AG04450 (cell line): ENCODE measurements at regions not wholly inside any gene's neighbourhood (a gene's known extent, or its start where the extent isn't known, plus 50 kb on each side); places are given as distances from the start of the nearest gene placed in this dataset.

Source experiments
- CTCF ChIA-PET: fragments of 300-600, 350-600 bp; formaldehyde crosslinking; extraction: SDS; loops from one replicate; lab custom pipeline; 2022; ENCODE audit warnings: antibody characterized with exemption, inconsistent platforms; lab: Charles Lee
- POLR2A ChIA-PET: fragments of 350-600 bp; formaldehyde crosslinking; extraction: SDS; loops from one replicate; lab custom pipeline; 2021; ENCODE audit warnings: antibody characterized with exemption, inconsistent platforms; lab: Yijun Ruan, JAX
- DNase-seq: peaks from one replicate; pipeline ENCODE4 v3.0.0-alpha.2; 2011; ENCODE audit warnings: low read depth, low spot score
- H3K27ac ChIP-seq: one replicate; pipeline ENCODE4 v1.5.1; 2012; ENCODE audit warnings: low read depth, low read length, control low read depth
- H3K27me3 ChIP-seq: one replicate; pipeline ENCODE4 v1.6.0; 2012; ENCODE audit warnings: low read length; ENCODE audit not compliant: control insufficient read depth, insufficient read depth
- H3K4me3 ChIP-seq: 2 replicates; pipeline ENCODE4 v1.5.1; 2011; ENCODE audit warnings: mild to moderate bottlenecking, low read depth, low read length, control low read depth
- H3K9me3 ChIP-seq: 2 replicates; pipeline ENCODE4 v1.5.1; 2012; ENCODE audit warnings: low read length; ENCODE audit not compliant: control insufficient read depth, insufficient read depth
- TF ChIP-seq, protein P1 (sequence below): IDR thresholded peaks from 2 replicates; pipeline ENCODE4 v1.5.1; 2011; ENCODE audit warnings: low read depth, low read length, control low read depth, inconsistent platforms

DNA sequence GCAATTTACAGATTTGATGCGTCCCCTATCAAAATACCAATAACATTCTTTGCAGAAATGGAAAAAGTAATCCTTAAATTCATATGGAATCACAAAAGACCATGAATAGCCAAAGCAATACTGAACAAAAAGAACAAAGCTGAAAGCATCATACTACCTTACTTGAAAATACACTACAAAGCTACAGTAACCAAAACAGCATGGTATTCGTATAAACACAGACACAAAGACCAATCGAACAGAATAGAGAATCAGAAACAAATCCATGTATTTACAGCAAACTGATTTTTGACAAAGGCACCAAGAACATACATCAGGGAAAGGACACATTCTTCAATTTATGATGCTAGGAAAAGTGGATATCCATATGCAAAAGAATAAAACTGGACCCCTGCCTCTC is 206.5 kb upstream of the PDE10A start:
- H3K9me3 ChIP-seq: no peaks in the 10 kb centered on the region
- no peak overlapping the region for H3K4me3 ChIP-seq
- H3K27ac ChIP-seq: no peak overlapping the region
- CTCF ChIA-PET: no interaction called here
- no peak for DNase-seq
- POLR2A ChIA-PET: no interaction called here
- no peaks in the 10 kb centered on the region for H3K27me3 ChIP-seq
- TF ChIP-seq, protein P1, sequence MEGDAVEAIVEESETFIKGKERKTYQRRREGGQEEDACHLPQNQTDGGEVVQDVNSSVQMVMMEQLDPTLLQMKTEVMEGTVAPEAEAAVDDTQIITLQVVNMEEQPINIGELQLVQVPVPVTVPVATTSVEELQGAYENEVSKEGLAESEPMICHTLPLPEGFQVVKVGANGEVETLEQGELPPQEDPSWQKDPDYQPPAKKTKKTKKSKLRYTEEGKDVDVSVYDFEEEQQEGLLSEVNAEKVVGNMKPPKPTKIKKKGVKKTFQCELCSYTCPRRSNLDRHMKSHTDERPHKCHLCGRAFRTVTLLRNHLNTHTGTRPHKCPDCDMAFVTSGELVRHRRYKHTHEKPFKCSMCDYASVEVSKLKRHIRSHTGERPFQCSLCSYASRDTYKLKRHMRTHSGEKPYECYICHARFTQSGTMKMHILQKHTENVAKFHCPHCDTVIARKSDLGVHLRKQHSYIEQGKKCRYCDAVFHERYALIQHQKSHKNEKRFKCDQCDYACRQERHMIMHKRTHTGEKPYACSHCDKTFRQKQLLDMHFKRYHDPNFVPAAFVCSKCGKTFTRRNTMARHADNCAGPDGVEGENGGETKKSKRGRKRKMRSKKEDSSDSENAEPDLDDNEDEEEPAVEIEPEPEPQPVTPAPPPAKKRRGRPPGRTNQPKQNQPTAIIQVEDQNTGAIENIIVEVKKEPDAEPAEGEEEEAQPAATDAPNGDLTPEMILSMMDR: no peak

- Histone ChIP-seq H3K27ac (no peak overlapping the region), H3K9me3 (no peaks in the 10 kb centered on the region), H3K4me3 (no peak overlapping the region), H3K27me3 (no peaks in the 10 kb centered on the region)
- TF ChIP-seq, protein P1: no peak
- no peak for DNase-seq
- ChIA-PET CTCF (interaction anchor here (1.8 kb wide), 1 partner anchor 15 kb away, joined by 11 read pairs; no protein-coding TSS in a partner anchor), POLR2A (no interaction called here)
Measured at GRCh38 chr6:165864925-165865324, 201.9 kb upstream of the PDE10A start.

- H3K27ac ChIP-seq: no peak overlapping the region
- DNase-seq: no peak
- CTCF ChIA-PET: interaction anchor here (0.6 to 1.8 kb wide), 4 partner anchors 14 to 242 kb away, joined by 3 to 11 read pairs (median 4); no protein-coding TSS in a partner anchor
- no peak overlapping the region for H3K4me3 ChIP-seq
- POLR2A ChIA-PET: no interaction called here
- no peaks in the 10 kb centered on the region for H3K27me3 ChIP-seq
- H3K9me3 ChIP-seq: no peaks in the 10 kb centered on the region
- TF ChIP-seq, protein P1: no peak
Measured at GRCh38 chr6:165864218-165864617, 201.2 kb upstream of the PDE10A start.

DNA sequence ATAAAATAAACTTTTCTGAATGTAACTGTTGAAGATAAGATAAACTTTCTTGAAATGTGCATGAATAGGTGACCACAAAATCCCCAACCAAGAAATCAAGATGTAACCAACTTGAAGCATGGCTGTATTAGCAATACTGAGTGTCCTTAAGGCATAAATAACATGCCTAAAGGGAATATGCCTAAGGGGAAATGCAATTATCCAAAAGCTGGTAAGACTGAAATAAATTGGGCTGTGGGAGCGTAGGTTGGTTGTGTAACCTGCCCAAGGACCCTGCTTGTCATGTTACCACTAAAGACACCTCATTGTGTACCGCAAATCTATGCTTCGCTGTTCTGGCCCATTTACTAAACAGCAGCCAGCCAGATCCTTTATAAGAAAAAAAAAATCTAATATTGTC is 200.8 kb upstream of the PDE10A start:
- no peaks in the 10 kb centered on the region for H3K9me3 ChIP-seq
- H3K27me3 ChIP-seq: no peaks in the 10 kb centered on the region
- ChIA-PET CTCF (interaction anchor here (0.6 to 1.8 kb wide), 5 partner anchors 13 to 242 kb away, joined by 3 to 10 read pairs (median 4); no protein-coding TSS in a partner anchor), POLR2A (no interaction called here)
- TF ChIP-seq, protein P1: no peak
- DNase-seq: no peak
- H3K4me3 ChIP-seq: no peak overlapping the region
- H3K27ac ChIP-seq: no peak overlapping the region

GRCh38 chr6:165862813-165863212 is 199.8 kb upstream of the PDE10A start:
- no peak for DNase-seq
- H3K27ac ChIP-seq: no peak overlapping the region
- ChIA-PET CTCF (interaction anchor here (0.8 to 1.8 kb wide), 3 partner anchors 12 to 27 kb away, joined by 4 to 10 read pairs (median 6); no protein-coding TSS in a partner anchor), POLR2A (no interaction called here)
- no peak overlapping the region for H3K4me3 ChIP-seq
- peaks cover 2% of the 10 kb centered on the region for H3K27me3 ChIP-seq
- TF ChIP-seq, protein P1: no peak
- no peaks in the 10 kb centered on the region for H3K9me3 ChIP-seq
